ENCODE measurements at regions not wholly inside any gene's neighbourhood (a gene's known extent, or its start where the extent isn't known, plus 50 kb on each side); places are given as distances from the start of the nearest gene placed in this dataset.
"Not testable (repeated sequence)": the region's sequence is repeated elsewhere in the genome, so short reads cannot be mapped to it uniquely, and the experiment has no call there.

- no TSS peak for BruUV-seq (replicated peaks)
- H3K79me2 ChIP-seq (ENCODE audit: insufficient read depth, low read depth, low read length) = no peaks in the 10 kb centered on the region
- no peak for TF ChIP-seq CTCF (conservative IDR thresholded peaks at IDR 0.05; ENCODE audit: low read length)
- TF ChIP-seq EZH2phosphoT487 (IDR thresholded peaks at IDR 0.05; ENCODE audit: borderline replicate concordance, low read depth, low read length) = no peak
- intact Hi-C loops (cut with micrococcal nuclease; ENCODE audit: unreplicated experiment) = no loop called here
- H3K4me1 ChIP-seq (ENCODE audit: insufficient read depth, low read length, poor library complexity, severe bottlenecking) = no peaks in the 10 kb centered on the region
- H3K9me2 ChIP-seq (ENCODE audit: insufficient read depth, low read length) = no peaks in the 10 kb centered on the region
- no peak for DNase-seq (ENCODE audit: low spot score)
- H3K27ac ChIP-seq (ENCODE audit: low read depth, low read length, poor library complexity, severe bottlenecking) = no peak overlapping the region
- H4K20me1 ChIP-seq (ENCODE audit: insufficient read depth, low read length) = no peaks in the 10 kb centered on the region
- H2AFZ ChIP-seq (ENCODE audit: low read length) = no peak overlapping the region
- no peaks in the 10 kb centered on the region for H3K36me3 ChIP-seq (ENCODE audit: insufficient read depth, low read length)
- ChIA-PET CTCF (ENCODE audit: unreplicated experiment) (no interaction called here), POLR2A (no interaction called here)
- no peak overlapping the region for H3K4me2 ChIP-seq (ENCODE audit: low read length)
- no peak overlapping the region for H3K4me3 ChIP-seq (ENCODE audit: low read depth, low read length, poor library complexity, severe bottlenecking)
- H3K9me3 ChIP-seq (ENCODE audit: low read length) = peaks cover 4% of the 10 kb centered on the region; the same call in 1 of the 2 replicates
Observed at GRCh38 chr5:101062902-101063301, 159.8 kb upstream of the ST8SIA4 start.

- Histone ChIP-seq H3K9me3 (ENCODE audit: low read length) (no peaks in the 10 kb centered on the region), H3K4me3 (ENCODE audit: low read depth, low read length, poor library complexity, severe bottlenecking) (no peak overlapping the region), H3K27ac (ENCODE audit: low read depth, low read length, poor library complexity, severe bottlenecking) (no peak overlapping the region), H3K4me1 (ENCODE audit: insufficient read depth, low read length, poor library complexity, severe bottlenecking) (no peaks in the 10 kb centered on the region), H3K36me3 (ENCODE audit: insufficient read depth, low read length) (no peaks in the 10 kb centered on the region), H4K20me1 (ENCODE audit: insufficient read depth, low read length) (no peaks in the 10 kb centered on the region), H2AFZ (ENCODE audit: low read length) (no peak overlapping the region), H3K79me2 (ENCODE audit: insufficient read depth, low read depth, low read length) (no peaks in the 10 kb centered on the region), H3K4me2 (ENCODE audit: low read length) (no peak overlapping the region), H3K9me2 (ENCODE audit: insufficient read depth, low read length) (no peaks in the 10 kb centered on the region)
- ChIA-PET CTCF (ENCODE audit: unreplicated experiment) (no interaction called here), POLR2A (no interaction called here)
- no peak for DNase-seq (ENCODE audit: low spot score)
- no TSS peak for BruUV-seq (replicated peaks)
- intact Hi-C loops (cut with micrococcal nuclease; ENCODE audit: unreplicated experiment) = loop anchor here (5.0 to 10.0 kb wide), 2 partner anchors 425 to 612 kb away; no protein-coding TSS in a partner anchor
- no peak for TF ChIP-seq CTCF (conservative IDR thresholded peaks at IDR 0.05; ENCODE audit: low read length)
Observed at GRCh38 chr5:101047181-101047580, 144.1 kb upstream of the ST8SIA4 start.

GRCh38 chr5:101045689-101046088 is 142.6 kb upstream of the ST8SIA4 start:
- H3K79me2 ChIP-seq (ENCODE audit: insufficient read depth, low read depth, low read length) = no peaks in the 10 kb centered on the region
- no peaks in the 10 kb centered on the region for H3K9me3 ChIP-seq (ENCODE audit: low read length)
- BruUV-seq (replicated peaks) = no TSS peak
- TF ChIP-seq CTCF (conservative IDR thresholded peaks at IDR 0.05; ENCODE audit: low read length) (peak; percentile 79), EZH2phosphoT487 (IDR thresholded peaks at IDR 0.05; ENCODE audit: borderline replicate concordance, low read depth, low read length) (no peak)
- ChIA-PET POLR2A (interaction anchor here (0.5 to 1.2 kb wide), 4 partner anchors 96 to 862 kb away, joined by 3 to 4 read pairs (median 3); no protein-coding TSS in a partner anchor), CTCF (ENCODE audit: unreplicated experiment) (no interaction called here)
- intact Hi-C loops (cut with micrococcal nuclease; ENCODE audit: unreplicated experiment) = loop anchor here (2.0 to 10.0 kb wide), 3 partner anchors 271 to 611 kb away; no protein-coding TSS in a partner anchor
- H3K4me3 ChIP-seq (ENCODE audit: low read depth, low read length, poor library complexity, severe bottlenecking) = no peak overlapping the region
- H2AFZ ChIP-seq (ENCODE audit: low read length) = no peak overlapping the region
- peak; percentile 38 for DNase-seq (ENCODE audit: low spot score)
- no peaks in the 10 kb centered on the region for H4K20me1 ChIP-seq (ENCODE audit: insufficient read depth, low read length)
- no peak overlapping the region for H3K27ac ChIP-seq (ENCODE audit: low read depth, low read length, poor library complexity, severe bottlenecking)
- no peaks in the 10 kb centered on the region for H3K4me1 ChIP-seq (ENCODE audit: insufficient read depth, low read length, poor library complexity, severe bottlenecking)
- H3K9me2 ChIP-seq (ENCODE audit: insufficient read depth, low read length) = no peaks in the 10 kb centered on the region
- H3K4me2 ChIP-seq (ENCODE audit: low read length) = no peak overlapping the region
- H3K36me3 ChIP-seq (ENCODE audit: insufficient read depth, low read length) = no peaks in the 10 kb centered on the region

- H3K79me2 ChIP-seq (ENCODE audit: insufficient read depth, low read depth, low read length); H3K4me2 ChIP-seq (ENCODE audit: low read length); H3K9me2 ChIP-seq (ENCODE audit: insufficient read depth, low read length); DNase-seq (ENCODE audit: low spot score); H3K36me3 ChIP-seq (ENCODE audit: insufficient read depth, low read length); H3K4me1 ChIP-seq (ENCODE audit: insufficient read depth, low read length, poor library complexity, severe bottlenecking); H3K27ac ChIP-seq (ENCODE audit: low read depth, low read length, poor library complexity, severe bottlenecking); H3K9me3 ChIP-seq (ENCODE audit: low read length); H4K20me1 ChIP-seq (ENCODE audit: insufficient read depth, low read length); H2AFZ ChIP-seq (ENCODE audit: low read length); H3K4me3 ChIP-seq (ENCODE audit: low read depth, low read length, poor library complexity, severe bottlenecking); BruUV-seq (replicated peaks); CTCF ChIA-PET (ENCODE audit: unreplicated experiment); POLR2A ChIA-PET: not testable (repeated sequence)
- intact Hi-C loops (cut with micrococcal nuclease; ENCODE audit: unreplicated experiment) = loop anchor here (10.0 kb wide), 1 partner anchor 605 kb away; no protein-coding TSS in a partner anchor
Observed at GRCh38 chr5:101040002-101040401, 136.9 kb upstream of the ST8SIA4 start.

All from OCI-LY7 (cell line).